IMR-90 (cell line): ENCODE measurements at regions not wholly inside any gene's neighbourhood (a gene's known extent, or its start where the extent isn't known, plus 50 kb on each side); places are given as distances from the start of the nearest gene placed in this dataset.

Experiments
- ATAC-seq: fragments of 200-7000 bp; cut with Tn5 transposase; 2 replicates; pipeline ENCODE4 v1.9.1; 2020; ENCODE audit warnings: low read depth, mild to moderate bottlenecking, moderate library complexity
- BruUV-seq: library from RNA; stranded (reverse); fragments of 400-500 nt; replicated peaks from 2 replicates; lab custom pipeline; 2021; lab: Mats Ljungman, UMichigan
- CTCF ChIA-PET: fragments of 300-600 bp; formaldehyde crosslinking; extraction: SDS; loops from one replicate; lab custom pipeline; 2021; ENCODE audit warnings: antibody characterized with exemption; lab: Yijun Ruan, JAX
- POLR2A ChIA-PET: fragments of 300-600 bp; sonication (Branson Sonifier 250); formaldehyde crosslinking; loops from one replicate; lab custom pipeline; 2022; ENCODE audit warnings: antibody characterized with exemption; ENCODE audit not compliant: unreplicated experiment; lab: Charles Lee
- DNase-seq: peaks from one replicate; pipeline ENCODE4 v3.0.0; 2013
- H2AFZ ChIP-seq: replicated peaks from 2 replicates; pipeline ENCODE3; 2013; ENCODE audit warnings: low read length, mild to moderate bottlenecking; ENCODE audit not compliant: poor library complexity
- H2AK5ac ChIP-seq: 2 replicates; pipeline ENCODE4 v1.6.1; 2013; ENCODE audit warnings: low read depth, low read length, inconsistent platforms
- H2AK9ac ChIP-seq: replicated peaks from 2 replicates; pipeline ENCODE3; 2013; ENCODE audit warnings: mild to moderate bottlenecking, low read depth, low read length, moderate library complexity; ENCODE audit not compliant: poor library complexity
- H2BK120ac ChIP-seq: 2 replicates; pipeline ENCODE4 v1.6.1; 2013; ENCODE audit warnings: low read depth, low read length, inconsistent platforms
- H2BK15ac ChIP-seq: 3 replicates; pipeline ENCODE4 v1.6.1; 2013; ENCODE audit warnings: low read depth, low read length, inconsistent platforms
- H2BK20ac ChIP-seq: 2 replicates; pipeline ENCODE4 v1.6.1; 2013; ENCODE audit warnings: low read depth, mild to moderate bottlenecking, inconsistent platforms, low read length, moderate library complexity
- H2BK5ac ChIP-seq: 2 replicates; pipeline ENCODE4 v1.6.1; 2013; ENCODE audit warnings: mild to moderate bottlenecking, low read depth, low read length, inconsistent platforms; ENCODE audit not compliant: poor library complexity, severe bottlenecking
- H3K14ac ChIP-seq: replicated peaks from 2 replicates; pipeline ENCODE4 v1.6.1; 2013; ENCODE audit warnings: low read depth, low read length, inconsistent platforms
- H3K18ac ChIP-seq: 2 replicates; pipeline ENCODE4 v1.6.1; 2013; ENCODE audit warnings: low read depth, low read length, control low read depth
- H3K23ac ChIP-seq: 2 replicates; pipeline ENCODE4 v1.6.1; 2013; ENCODE audit warnings: low read depth, low read length, inconsistent platforms
- H3K27ac ChIP-seq: 2 replicates; pipeline ENCODE4 v1.5.1; 2013; ENCODE audit warnings: mild to moderate bottlenecking, control low read depth, low read length; ENCODE audit not compliant: insufficient read depth
- H3K27me3 ChIP-seq: 2 replicates; pipeline ENCODE4 v1.6.1; 2013; ENCODE audit warnings: low read length; ENCODE audit not compliant: control insufficient read depth, insufficient read depth
- H3K36me3 ChIP-seq: 2 replicates; pipeline ENCODE4 v1.6.1; 2013; ENCODE audit warnings: low read length, mixed read lengths; ENCODE audit not compliant: control insufficient read depth, insufficient read depth
- H3K4ac ChIP-seq: 2 replicates; pipeline ENCODE4 v1.6.1; 2013; ENCODE audit warnings: low read depth, low read length, inconsistent platforms
- H3K4me1 ChIP-seq: 2 replicates; pipeline ENCODE4 v1.6.1; 2013; ENCODE audit warnings: low read length, mixed read lengths; ENCODE audit not compliant: control insufficient read depth, insufficient read depth
- H3K4me2 ChIP-seq: 2 replicates; pipeline ENCODE4 v1.6.1; 2013; ENCODE audit warnings: low read depth, mild to moderate bottlenecking, control low read depth, low read length, moderate library complexity
- H3K4me3 ChIP-seq: 2 replicates; pipeline ENCODE4 v1.5.1; 2013; ENCODE audit warnings: low read depth, mild to moderate bottlenecking, control low read depth, low read length, moderate library complexity; ENCODE audit not compliant: insufficient read depth
- H3K56ac ChIP-seq: 2 replicates; pipeline ENCODE4 v1.6.1; 2013; ENCODE audit warnings: low read length, inconsistent platforms; ENCODE audit not compliant: insufficient read depth; ENCODE audit errors: extremely low read depth
- H3K79me1 ChIP-seq, 2 experiments: 2 replicates each; pipeline ENCODE4 v1.6.1; 2013; ENCODE audit warnings: low read length in 2 of 2, inconsistent platforms in 1 of 2, low read depth in 1 of 2
- H3K9ac ChIP-seq: 2 replicates; pipeline ENCODE4 v1.6.1; 2013; ENCODE audit warnings: low read depth, low read length, control low read depth
- H3K9me1 ChIP-seq: 2 replicates; pipeline ENCODE4 v1.6.1; 2013; ENCODE audit warnings: low read length, inconsistent platforms; ENCODE audit not compliant: insufficient read depth
- H3K9me3 ChIP-seq: 2 replicates; pipeline ENCODE4 v1.6.1; 2013; ENCODE audit warnings: low read length; ENCODE audit not compliant: control insufficient read depth, insufficient read depth
- H4K20me1 ChIP-seq: 2 replicates; pipeline ENCODE4 v1.6.1; 2013; ENCODE audit warnings: low read length, inconsistent platforms; ENCODE audit not compliant: insufficient read depth
- H4K5ac ChIP-seq: 2 replicates; pipeline ENCODE4 v1.6.1; 2013; ENCODE audit warnings: mild to moderate bottlenecking, low read depth, low read length, control low read depth
- H4K8ac ChIP-seq, 2 experiments: 2 replicates each; pipeline ENCODE4 v1.6.1; 2013; ENCODE audit warnings: low read depth in 2 of 2, low read length in 2 of 2, control low read depth in 1 of 2, inconsistent platforms in 1 of 2
- H4K91ac ChIP-seq: 2 replicates; pipeline ENCODE4 v1.6.1; 2013; ENCODE audit warnings: low read depth, low read length, inconsistent platforms; ENCODE audit not compliant: insufficient read depth
- BHLHE40 ChIP-seq: fragments of 150-350 bp; IDR thresholded peaks from 2 replicates; pipeline ENCODE4 v1.6.1; 2016; ENCODE audit warnings: mild to moderate bottlenecking, low read depth, low read length
- CEBPB ChIP-seq: IDR thresholded peaks from 2 replicates; pipeline ENCODE4 v1.6.1; 2012; ENCODE audit warnings: low read depth, low read length, improper control_type of control experiment
- CHD1 ChIP-seq: IDR thresholded peaks from 2 replicates; pipeline ENCODE4 v1.6.1; 2012; ENCODE audit warnings: low read depth, low read length, improper control_type of control experiment
- FOS ChIP-seq: fragments of 150-350 bp; IDR thresholded peaks from 2 replicates; pipeline ENCODE4 v1.6.1; 2016; ENCODE audit warnings: low read depth, low read length
- MAFK ChIP-seq: IDR thresholded peaks from 2 replicates; pipeline ENCODE4 v1.6.1; 2012; ENCODE audit warnings: low read depth, low read length, improper control_type of control experiment
- MAZ ChIP-seq: IDR thresholded peaks from 2 replicates; pipeline ENCODE4 v1.6.1; 2012; ENCODE audit warnings: low read depth, mild to moderate bottlenecking, low read length, improper control_type of control experiment, moderate library complexity, borderline replicate concordance
- MXI1 ChIP-seq: IDR thresholded peaks from 2 replicates; pipeline ENCODE4 v1.6.1; 2012; ENCODE audit warnings: low read depth, mild to moderate bottlenecking, low read length, moderate library complexity, borderline replicate concordance
- NFE2L2 ChIP-seq: fragments of 150-350 bp; IDR thresholded peaks from 2 replicates; pipeline ENCODE4 v1.6.1; 2016; ENCODE audit warnings: low read depth, mild to moderate bottlenecking, low read length
- POLR2A ChIP-seq: IDR thresholded peaks from 2 replicates; pipeline ENCODE4 v1.6.1; 2012; ENCODE audit warnings: mild to moderate bottlenecking, low read depth, low read length
- RAD21 ChIP-seq: IDR thresholded peaks from 2 replicates; pipeline ENCODE4 v1.6.1; 2012; ENCODE audit warnings: low read length, improper control_type of control experiment
- RCOR1 ChIP-seq: IDR thresholded peaks from 2 replicates; pipeline ENCODE4 v1.6.1; 2012; ENCODE audit warnings: mild to moderate bottlenecking, low read length, improper control_type of control experiment; ENCODE audit not compliant: insufficient replicate concordance
- RFX5 ChIP-seq: IDR thresholded peaks from 2 replicates; pipeline ENCODE4 v1.8.0; 2012; ENCODE audit warnings: low read depth, mild to moderate bottlenecking, low read length, moderate library complexity
- SMC3 ChIP-seq: fragments of 150-350 bp; IDR thresholded peaks from 2 replicates; pipeline ENCODE4 v1.6.1; 2016; ENCODE audit warnings: low read depth, mild to moderate bottlenecking, antibody characterized with exemption, low read length, moderate library complexity
- WGBS, 2 experiments: methylation state at CpG; one replicate each; pipeline versions ENCODE4 v1.1.5 to v1.1.7; 2013; ENCODE audit warnings: missing lambda C conversion rate in 2 of 2; ENCODE audit not compliant: insufficient read length in 1 of 2; ENCODE audit errors: extremely low coverage in 2 of 2; 5-methylcytosine and 5-hydroxymethylcytosine counted together
- dilution Hi-C: fragments of 300-500 bp; cut with HindIII; formaldehyde crosslinking; loops from one replicate; pipeline ENCODE4 v1.14.3; 2018; ENCODE audit warnings: low sequenced_read_pairs; ENCODE audit not compliant: unreplicated experiment
- in situ Hi-C: fragments of 300-500 bp; cut with MboI; formaldehyde crosslinking; loops from 3 replicates; pipeline ENCODE4 v1.14.3; 2019; ENCODE audit warnings: low sequenced_read_pairs, inconsistent platforms, mixed read lengths
- intact Hi-C: fragments of 100-400 bp; cut with micrococcal nuclease; formaldehyde crosslinking; loops from 2 replicates; pipeline ENCODE4 v1.10.0; 2022
- TF ChIP-seq, protein P1 (sequence below): fragments of 150-350 bp; IDR thresholded peaks from 2 replicates; pipeline ENCODE4 v1.6.1; 2016; ENCODE audit warnings: low read depth, mild to moderate bottlenecking, low read length, moderate library complexity, borderline replicate concordance
- TF ChIP-seq, protein P2 (sequence below): fragments of 150-350 bp; IDR thresholded peaks from 2 replicates; pipeline ENCODE4 v1.6.1; 2017; ENCODE audit warnings: mild to moderate bottlenecking, antibody characterized with exemption, low read length, low read depth
- TF ChIP-seq, protein P3 (sequence below): conservative IDR thresholded peaks from 2 replicates; pipeline ENCODE4 v1.5.1; 2012; ENCODE audit warnings: mild to moderate bottlenecking, low read depth, low read length, improper control_type of control experiment

DNA sequence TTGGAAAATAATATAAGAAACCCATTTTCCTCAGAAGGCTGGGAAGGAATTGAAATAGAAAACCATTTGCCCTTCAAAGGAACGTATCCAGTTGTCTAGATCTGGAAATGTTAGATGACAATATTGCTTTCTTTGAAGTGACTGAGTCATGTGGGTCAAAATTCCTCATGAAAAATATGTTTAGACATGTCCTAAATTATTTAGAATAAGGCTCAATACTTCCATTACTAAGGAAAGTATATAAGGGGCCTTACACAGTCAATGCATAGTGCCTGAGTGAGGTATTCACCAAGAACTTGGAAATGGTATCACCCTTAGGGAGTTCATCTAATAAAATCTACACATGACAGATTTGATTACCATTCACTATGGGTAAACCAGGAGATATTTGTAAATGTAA is 619.8 kb upstream of the KCNMB2 start:
- Histone ChIP-seq H3K18ac (no peak overlapping the region), H2AK9ac (no peak overlapping the region), H3K4me2 (no peak overlapping the region), H3K36me3 (no peaks in the 10 kb centered on the region), H3K4me1 (no peaks in the 10 kb centered on the region), H3K9me3 (no peaks in the 10 kb centered on the region), H3K9ac (no peak overlapping the region), H3K4me3 (no peak overlapping the region), H4K20me1 (no peaks in the 10 kb centered on the region), H4K91ac (no peak overlapping the region), H2BK15ac (no peak overlapping the region), H4K8ac (no peak overlapping the region), H3K56ac (no peak overlapping the region), H3K27ac (no peak overlapping the region), H3K9me1 (no peaks in the 10 kb centered on the region), H2BK5ac (no peak overlapping the region), H3K23ac (no peak overlapping the region), H3K79me1 (no peaks in the 10 kb centered on the region), H2BK120ac (no peak overlapping the region), H3K14ac (no peak overlapping the region; the same call in 1 of the 2 replicates), H3K4ac (no peak overlapping the region), H3K27me3 (no peaks in the 10 kb centered on the region), H2AK5ac (no peak overlapping the region), H2AFZ (no peak overlapping the region), H2BK20ac (no peak overlapping the region), H4K5ac (no peak overlapping the region)
- POLR2A ChIA-PET, result no interaction called here
- dilution Hi-C loops, result no loop called here
- no TSS peak for BruUV-seq
- intact Hi-C loops, result no loop called here
- TF ChIP-seq MAZ (no peak), POLR2A (no peak), SMC3 (no peak), CHD1 (no peak), CEBPB (no peak), RCOR1 (no peak), BHLHE40 (no peak), RFX5 (no peak), RAD21 (no peak), MAFK (no peak), NFE2L2 (no peak), MXI1 (no peak), FOS (no peak)
- TF ChIP-seq, protein P1, sequence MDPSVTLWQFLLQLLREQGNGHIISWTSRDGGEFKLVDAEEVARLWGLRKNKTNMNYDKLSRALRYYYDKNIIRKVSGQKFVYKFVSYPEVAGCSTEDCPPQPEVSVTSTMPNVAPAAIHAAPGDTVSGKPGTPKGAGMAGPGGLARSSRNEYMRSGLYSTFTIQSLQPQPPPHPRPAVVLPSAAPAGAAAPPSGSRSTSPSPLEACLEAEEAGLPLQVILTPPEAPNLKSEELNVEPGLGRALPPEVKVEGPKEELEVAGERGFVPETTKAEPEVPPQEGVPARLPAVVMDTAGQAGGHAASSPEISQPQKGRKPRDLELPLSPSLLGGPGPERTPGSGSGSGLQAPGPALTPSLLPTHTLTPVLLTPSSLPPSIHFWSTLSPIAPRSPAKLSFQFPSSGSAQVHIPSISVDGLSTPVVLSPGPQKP, result no peak
- TF ChIP-seq, protein P2, sequence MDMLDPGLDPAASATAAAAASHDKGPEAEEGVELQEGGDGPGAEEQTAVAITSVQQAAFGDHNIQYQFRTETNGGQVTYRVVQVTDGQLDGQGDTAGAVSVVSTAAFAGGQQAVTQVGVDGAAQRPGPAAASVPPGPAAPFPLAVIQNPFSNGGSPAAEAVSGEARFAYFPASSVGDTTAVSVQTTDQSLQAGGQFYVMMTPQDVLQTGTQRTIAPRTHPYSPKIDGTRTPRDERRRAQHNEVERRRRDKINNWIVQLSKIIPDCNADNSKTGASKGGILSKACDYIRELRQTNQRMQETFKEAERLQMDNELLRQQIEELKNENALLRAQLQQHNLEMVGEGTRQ, result no peak
- TF ChIP-seq, protein P3, sequence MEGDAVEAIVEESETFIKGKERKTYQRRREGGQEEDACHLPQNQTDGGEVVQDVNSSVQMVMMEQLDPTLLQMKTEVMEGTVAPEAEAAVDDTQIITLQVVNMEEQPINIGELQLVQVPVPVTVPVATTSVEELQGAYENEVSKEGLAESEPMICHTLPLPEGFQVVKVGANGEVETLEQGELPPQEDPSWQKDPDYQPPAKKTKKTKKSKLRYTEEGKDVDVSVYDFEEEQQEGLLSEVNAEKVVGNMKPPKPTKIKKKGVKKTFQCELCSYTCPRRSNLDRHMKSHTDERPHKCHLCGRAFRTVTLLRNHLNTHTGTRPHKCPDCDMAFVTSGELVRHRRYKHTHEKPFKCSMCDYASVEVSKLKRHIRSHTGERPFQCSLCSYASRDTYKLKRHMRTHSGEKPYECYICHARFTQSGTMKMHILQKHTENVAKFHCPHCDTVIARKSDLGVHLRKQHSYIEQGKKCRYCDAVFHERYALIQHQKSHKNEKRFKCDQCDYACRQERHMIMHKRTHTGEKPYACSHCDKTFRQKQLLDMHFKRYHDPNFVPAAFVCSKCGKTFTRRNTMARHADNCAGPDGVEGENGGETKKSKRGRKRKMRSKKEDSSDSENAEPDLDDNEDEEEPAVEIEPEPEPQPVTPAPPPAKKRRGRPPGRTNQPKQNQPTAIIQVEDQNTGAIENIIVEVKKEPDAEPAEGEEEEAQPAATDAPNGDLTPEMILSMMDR, result no peak
- in situ Hi-C loops, result no loop called here
- no CpG with 5 or more reads among the region's 1 CpG for WGBS, 2 experiments
- ATAC-seq (no peak), DNase-seq (no peak)
- CTCF ChIA-PET, result no interaction called here
